ENCODE measurements at regions not wholly inside any gene's neighbourhood (a gene's known extent, or its start where the extent isn't known, plus 50 kb on each side); places are given as distances from the start of the nearest gene placed in this dataset.

GRCh38 chr12:24071842-24072241 lies 122.4 kb upstream of the SOX5 start:
- DNase-seq: no peak

GRCh38 chr12:24069532-24070395 lies 120.3 kb upstream of the SOX5 start:
- DNase-seq: no peak

GRCh38 chr12:24066865-24067264 lies 117.4 kb upstream of the SOX5 start:
- DNase-seq: no peak

GRCh38 chr12:24066097-24066496 lies 116.6 kb upstream of the SOX5 start:
- DNase-seq: no peak

- DNase-seq: no peak
Measured at GRCh38 chr12:24062642-24063245, 113.3 kb upstream of the SOX5 start.

GRCh38 chr12:24060089-24060488 lies 110.6 kb upstream of the SOX5 start:
- no peak for DNase-seq

- DNase-seq: no peak
Measured at GRCh38 chr12:24057920-24058476, 108.5 kb upstream of the SOX5 start.

GRCh38 chr12:24055747-24056146 lies 106.3 kb upstream of the SOX5 start:
- no peak for DNase-seq

GRCh38 chr12:24054416-24054815 lies 104.9 kb upstream of the SOX5 start:
- no peak for DNase-seq

GRCh38 chr12:24049728-24050127 lies 100.3 kb upstream of the SOX5 start:
- no peak for DNase-seq

GRCh38 chr12:24049101-24049500 lies 99.6 kb upstream of the SOX5 start:
- DNase-seq: no peak

GRCh38 chr12:24048446-24048845 lies 99.0 kb upstream of the SOX5 start:
- DNase-seq: no peak

GRCh38 chr12:24047326-24047725 lies 97.9 kb upstream of the SOX5 start:
- no peak for DNase-seq

GRCh38 chr12:24045816-24046257 lies 96.4 kb upstream of the SOX5 start:
- DNase-seq: no peak

GRCh38 chr12:24044941-24045703 lies 95.7 kb upstream of the SOX5 start:
- DNase-seq: no peak

GRCh38 chr12:24042651-24043050 lies 93.2 kb upstream of the SOX5 start:
- DNase-seq: no peak

- no peak for DNase-seq
Measured at GRCh38 chr12:24039113-24039525, 89.6 kb upstream of the SOX5 start.

- no peak for DNase-seq
Measured at GRCh38 chr12:24038211-24038997, 88.9 kb upstream of the SOX5 start.

GRCh38 chr12:24036438-24037216 lies 87.2 kb upstream of the SOX5 start:
- DNase-seq: no peak

- DNase-seq: no peak
Measured at GRCh38 chr12:24034894-24035293, 85.4 kb upstream of the SOX5 start.

- no peak for DNase-seq
Measured at GRCh38 chr12:24034160-24034559, 84.7 kb upstream of the SOX5 start.

GRCh38 chr12:24027352-24027751 lies 77.9 kb upstream of the SOX5 start:
- DNase-seq: no peak
